ENCODE measurements at regions not wholly inside any gene's neighbourhood (a gene's known extent, or its start where the extent isn't known, plus 50 kb on each side); places are given as distances from the start of the nearest gene placed in this dataset.

DNA sequence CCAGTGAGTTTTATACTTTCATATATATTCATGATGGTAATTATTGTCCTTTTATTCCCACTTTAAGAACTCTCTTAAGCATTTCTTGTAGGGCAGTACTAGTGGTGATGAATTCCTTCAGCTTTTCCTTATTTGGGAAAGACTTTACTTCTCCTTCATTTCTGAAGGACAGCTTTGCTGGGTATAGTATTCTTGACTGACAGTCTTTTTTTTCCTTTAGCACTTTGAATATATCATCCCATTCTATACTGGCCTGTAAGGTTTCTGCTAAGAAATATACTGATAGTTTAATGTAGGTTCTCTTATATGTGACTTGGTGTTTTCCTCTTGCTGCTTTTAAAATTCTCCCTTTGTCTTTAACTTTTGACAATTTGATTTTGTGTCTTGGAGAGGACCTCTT is 109.0 kb upstream of the FSTL4 start:
- TF ChIP-seq, protein P1, sequence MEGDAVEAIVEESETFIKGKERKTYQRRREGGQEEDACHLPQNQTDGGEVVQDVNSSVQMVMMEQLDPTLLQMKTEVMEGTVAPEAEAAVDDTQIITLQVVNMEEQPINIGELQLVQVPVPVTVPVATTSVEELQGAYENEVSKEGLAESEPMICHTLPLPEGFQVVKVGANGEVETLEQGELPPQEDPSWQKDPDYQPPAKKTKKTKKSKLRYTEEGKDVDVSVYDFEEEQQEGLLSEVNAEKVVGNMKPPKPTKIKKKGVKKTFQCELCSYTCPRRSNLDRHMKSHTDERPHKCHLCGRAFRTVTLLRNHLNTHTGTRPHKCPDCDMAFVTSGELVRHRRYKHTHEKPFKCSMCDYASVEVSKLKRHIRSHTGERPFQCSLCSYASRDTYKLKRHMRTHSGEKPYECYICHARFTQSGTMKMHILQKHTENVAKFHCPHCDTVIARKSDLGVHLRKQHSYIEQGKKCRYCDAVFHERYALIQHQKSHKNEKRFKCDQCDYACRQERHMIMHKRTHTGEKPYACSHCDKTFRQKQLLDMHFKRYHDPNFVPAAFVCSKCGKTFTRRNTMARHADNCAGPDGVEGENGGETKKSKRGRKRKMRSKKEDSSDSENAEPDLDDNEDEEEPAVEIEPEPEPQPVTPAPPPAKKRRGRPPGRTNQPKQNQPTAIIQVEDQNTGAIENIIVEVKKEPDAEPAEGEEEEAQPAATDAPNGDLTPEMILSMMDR (conservative IDR thresholded peaks at IDR 0.05; ENCODE audit: low read length), result no peak
- TF ChIP-seq EZH2phosphoT487 (IDR thresholded peaks at IDR 0.05; ENCODE audit: borderline replicate concordance, low read depth, low read length), result no peak
- H3K9me2 ChIP-seq (ENCODE audit: insufficient read depth, low read length), result no peaks in the 10 kb centered on the region
- CTCF ChIA-PET (ENCODE audit: unreplicated experiment), result no interaction called here
- no peak for DNase-seq (ENCODE audit: low spot score)
- intact Hi-C loops (cut with micrococcal nuclease; ENCODE audit: unreplicated experiment), result no loop called here
- H3K4me2 ChIP-seq (ENCODE audit: low read length), result no peak overlapping the region
- H3K4me1 ChIP-seq (ENCODE audit: insufficient read depth, low read length, poor library complexity, severe bottlenecking), result no peaks in the 10 kb centered on the region
- POLR2A ChIA-PET, result no interaction called here
- no peak overlapping the region for H2AFZ ChIP-seq (ENCODE audit: low read length)
- no peak overlapping the region for H3K4me3 ChIP-seq (ENCODE audit: low read depth, low read length, poor library complexity, severe bottlenecking)
- H3K36me3 ChIP-seq (ENCODE audit: insufficient read depth, low read length), result no peaks in the 10 kb centered on the region
- H3K9me3 ChIP-seq (ENCODE audit: low read length), result peaks cover 17% of the 10 kb centered on the region; the same call in 1 of the 2 replicates
- no TSS peak for BruUV-seq (replicated peaks)
- H4K20me1 ChIP-seq (ENCODE audit: insufficient read depth, low read length), result no peaks in the 10 kb centered on the region
- no peak overlapping the region for H3K27ac ChIP-seq (ENCODE audit: low read depth, low read length, poor library complexity, severe bottlenecking)
- H3K79me2 ChIP-seq (ENCODE audit: insufficient read depth, low read depth, low read length), result no peaks in the 10 kb centered on the region

GRCh38 chr5:133718457-133718856 is 106.1 kb upstream of the FSTL4 start:
- Histone ChIP-seq H3K36me3 (ENCODE audit: insufficient read depth, low read length) (no peaks in the 10 kb centered on the region), H3K4me2 (ENCODE audit: low read length) (no peak overlapping the region), H3K4me3 (ENCODE audit: low read depth, low read length, poor library complexity, severe bottlenecking) (no peak overlapping the region), H3K9me3 (ENCODE audit: low read length) (peaks cover 17% of the 10 kb centered on the region; the same call in 1 of the 2 replicates), H2AFZ (ENCODE audit: low read length) (no peak overlapping the region), H3K9me2 (ENCODE audit: insufficient read depth, low read length) (no peaks in the 10 kb centered on the region), H3K27ac (ENCODE audit: low read depth, low read length, poor library complexity, severe bottlenecking) (no peak overlapping the region), H3K79me2 (ENCODE audit: insufficient read depth, low read depth, low read length) (no peaks in the 10 kb centered on the region), H3K4me1 (ENCODE audit: insufficient read depth, low read length, poor library complexity, severe bottlenecking) (no peaks in the 10 kb centered on the region), H4K20me1 (ENCODE audit: insufficient read depth, low read length) (no peaks in the 10 kb centered on the region)
- BruUV-seq (replicated peaks), result no TSS peak
- DNase-seq (ENCODE audit: low spot score), result no peak
- POLR2A ChIA-PET, result interaction anchor here (1.2 kb wide), 1 partner anchor 24 kb away, joined by 3 read pairs; no protein-coding TSS in a partner anchor
- CTCF ChIA-PET (ENCODE audit: unreplicated experiment), result no interaction called here
- TF ChIP-seq EZH2phosphoT487 (IDR thresholded peaks at IDR 0.05; ENCODE audit: borderline replicate concordance, low read depth, low read length), result no peak
- TF ChIP-seq, protein P1 (conservative IDR thresholded peaks at IDR 0.05; ENCODE audit: low read length), result no peak
- intact Hi-C loops (cut with micrococcal nuclease; ENCODE audit: unreplicated experiment), result no loop called here

- POLR2A ChIA-PET, result interaction anchor here (0.7 to 0.8 kb wide), 2 partner anchors 10 to 600 kb away, joined by 3 read pairs; no protein-coding TSS in a partner anchor
- Histone ChIP-seq H2AFZ (ENCODE audit: low read length) (no peak overlapping the region), H3K4me3 (ENCODE audit: low read depth, low read length, poor library complexity, severe bottlenecking) (no peak overlapping the region), H3K9me2 (ENCODE audit: insufficient read depth, low read length) (no peaks in the 10 kb centered on the region), H4K20me1 (ENCODE audit: insufficient read depth, low read length) (no peaks in the 10 kb centered on the region), H3K4me2 (ENCODE audit: low read length) (no peak overlapping the region), H3K9me3 (ENCODE audit: low read length) (peaks cover 12% of the 10 kb centered on the region; the same call in 1 of the 2 replicates), H3K79me2 (ENCODE audit: insufficient read depth, low read depth, low read length) (no peaks in the 10 kb centered on the region), H3K4me1 (ENCODE audit: insufficient read depth, low read length, poor library complexity, severe bottlenecking) (no peaks in the 10 kb centered on the region), H3K27ac (ENCODE audit: low read depth, low read length, poor library complexity, severe bottlenecking) (no peak overlapping the region), H3K36me3 (ENCODE audit: insufficient read depth, low read length) (no peaks in the 10 kb centered on the region)
- no peak for DNase-seq (ENCODE audit: low spot score)
- TF ChIP-seq EZH2phosphoT487 (IDR thresholded peaks at IDR 0.05; ENCODE audit: borderline replicate concordance, low read depth, low read length), result no peak
- TF ChIP-seq, protein P1 (conservative IDR thresholded peaks at IDR 0.05; ENCODE audit: low read length), result no peak
- intact Hi-C loops (cut with micrococcal nuclease; ENCODE audit: unreplicated experiment), result no loop called here
- CTCF ChIA-PET (ENCODE audit: unreplicated experiment), result no interaction called here
- no TSS peak for BruUV-seq (replicated peaks)
Measured at GRCh38 chr5:133716532-133717183, 104.3 kb upstream of the FSTL4 start.

All from OCI-LY7 (cell line).